HEK293T (cell line): ENCODE measurements at regions not wholly inside any gene's neighbourhood (a gene's known extent, or its start where the extent isn't known, plus 50 kb on each side); places are given as distances from the start of the nearest gene placed in this dataset.

ENCODE experiments used
- BHLHE40 ChIP-seq: fragments of 450-650 bp; IDR thresholded peaks from 2 replicates; pipeline ENCODE4 v1.6.1; 2016; ENCODE audit warnings: mild to moderate bottlenecking, moderate library complexity, borderline replicate concordance
- FOXA1 ChIP-seq: fragments of 450-650 bp; IDR thresholded peaks from 2 replicates; pipeline ENCODE4 v1.6.1; 2016; ENCODE audit warnings: mild to moderate bottlenecking
- HDGF ChIP-seq: fragments of 450-650 bp; IDR thresholded peaks from 2 replicates; pipeline ENCODE4 v1.6.1; 2017; ENCODE audit warnings: antibody characterized with exemption, borderline replicate concordance
- SP1 ChIP-seq: fragments of 450-650 bp; IDR thresholded peaks from 2 replicates; pipeline ENCODE4 v1.6.1; 2017
- SUZ12 ChIP-seq: fragments of 450-650 bp; IDR thresholded peaks from 2 replicates; pipeline ENCODE4 v1.6.1; 2016; ENCODE audit warnings: mild to moderate bottlenecking
- TARDBP ChIP-seq: fragments of 450-650 bp; IDR thresholded peaks from 2 replicates; pipeline ENCODE4 v1.6.1; 2016

DNA sequence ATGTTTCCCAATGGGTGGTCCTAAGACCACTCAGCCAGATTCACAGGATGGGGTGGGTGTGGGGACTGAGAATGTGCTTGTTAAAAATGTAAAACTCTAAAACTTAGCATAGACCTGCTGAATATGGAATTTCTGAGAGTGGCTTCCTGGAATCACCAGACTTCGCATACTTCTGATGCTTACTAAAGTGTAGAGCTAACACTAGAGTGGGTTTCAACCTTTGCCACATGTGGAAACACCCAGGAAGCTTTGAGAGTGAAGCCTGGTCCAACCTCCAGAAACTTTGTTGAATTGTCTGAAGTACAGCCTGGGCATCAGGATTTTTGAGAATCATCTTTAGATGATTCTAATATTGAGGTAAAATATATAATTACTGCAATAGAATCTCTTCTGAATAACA, 167.8 kb upstream of the EDNRA start:
- no peak for TF ChIP-seq SP1
- no peak for TF ChIP-seq FOXA1
- no peak for TF ChIP-seq BHLHE40
- TF ChIP-seq TARDBP = no peak
- no peak for TF ChIP-seq SUZ12
- TF ChIP-seq HDGF = no peak
